HepG2 (cell line): ENCODE measurements at regions not wholly inside any gene's neighbourhood (a gene's known extent, or its start where the extent isn't known, plus 50 kb on each side); places are given as distances from the start of the nearest gene placed in this dataset.

Source experiments
- BRCA1 ChIP-seq: sonication (generic); formaldehyde crosslinking; IDR thresholded peaks from 2 replicates; pipeline ENCODE4 v1.4.0; 2020; ENCODE audit warnings: missing genetic modification reagents
- CTCF ChIP-seq: sonication (generic); formaldehyde crosslinking; IDR thresholded peaks from 2 replicates; pipeline ENCODE4 v1.5.0; 2020; ENCODE audit warnings: mild to moderate bottlenecking, missing genetic modification reagents, moderate library complexity
- HNRNPH1 ChIP-seq: fragments of 200-400 bp; formaldehyde crosslinking; optimal IDR thresholded peaks from 2 replicates; pipeline ENCODE3; 2017; ENCODE audit warnings: mild to moderate bottlenecking, low read depth, low read length
- MXD1 ChIP-seq: sonication (generic); formaldehyde crosslinking; IDR thresholded peaks from 2 replicates; pipeline ENCODE4 v1.4.0; 2020; ENCODE audit warnings: mild to moderate bottlenecking, missing genetic modification reagents
- NCOA1 ChIP-seq: sonication (generic); formaldehyde crosslinking; IDR thresholded peaks from 2 replicates; pipeline ENCODE4 v1.9.0; 2021; ENCODE audit warnings: missing genetic modification reagents
- POLR2AphosphoS5 ChIP-seq: IDR thresholded peaks from 2 replicates; pipeline ENCODE4 v1.6.1; 2012; ENCODE audit warnings: low read depth, low read length
- PRMT3 ChIP-seq: sonication (generic); formaldehyde crosslinking; IDR thresholded peaks from 2 replicates; pipeline ENCODE4 v1.8.1; 2022; ENCODE audit warnings: low read depth, mild to moderate bottlenecking, moderate library complexity, missing genetic modification reagents, borderline replicate concordance
- SMC3 ChIP-seq: IDR thresholded peaks from 2 replicates; pipeline ENCODE4 v1.6.1; 2011; ENCODE audit warnings: low read length, improper control_type of control experiment
- TFE3 ChIP-seq: IDR thresholded peaks from 2 replicates; pipeline ENCODE4 v1.6.1; 2016
- ZBTB21 ChIP-seq: sonication (generic); formaldehyde crosslinking; IDR thresholded peaks from 2 replicates; pipeline ENCODE4 v1.4.0; 2020; ENCODE audit warnings: missing genetic modification reagents
- ZNF3 ChIP-seq: IDR thresholded peaks from 2 replicates; pipeline ENCODE4 v1.7.0; 2017; ENCODE audit warnings: inconsistent platforms
- ZNF761 ChIP-seq: sonication (generic); formaldehyde crosslinking; conservative IDR thresholded peaks from 2 replicates; pipeline ENCODE4 v1.4.0; 2020; ENCODE audit warnings: mild to moderate bottlenecking, missing genetic modification reagents

GRCh38 chr12:43038991-43039390 is 449.4 kb upstream of the PRICKLE1 start:
- TF ChIP-seq SMC3 (no peak), HNRNPH1 (no peak), TFE3 (CRISPR knock-in tag) (no peak), ZNF761 (CRISPR knock-in tag) (no peak), CTCF (CRISPR knock-in tag) (no peak), ZBTB21 (no peak), PRMT3 (CRISPR knock-in tag) (no peak), ZNF3 (CRISPR knock-in tag) (no peak), MXD1 (CRISPR knock-in tag) (no peak), NCOA1 (CRISPR knock-in tag) (no peak), BRCA1 (CRISPR knock-in tag) (no peak), POLR2AphosphoS5 (no peak)
